ENCODE measurements at regions not wholly inside any gene's neighbourhood (a gene's known extent, or its start where the extent isn't known, plus 50 kb on each side); places are given as distances from the start of the nearest gene placed in this dataset.

- intact Hi-C loops (cut with micrococcal nuclease) = no loop called here
Observed at GRCh38 chrX:44042751-44043150, 69.6 kb upstream of the NDP start.

GRCh38 chrX:44042116-44042515 lies 68.9 kb upstream of the NDP start:
- intact Hi-C loops (cut with micrococcal nuclease) = no loop called here

- intact Hi-C loops (cut with micrococcal nuclease) = no loop called here
Observed at GRCh38 chrX:44040406-44040805, 67.2 kb upstream of the NDP start.

DNA sequence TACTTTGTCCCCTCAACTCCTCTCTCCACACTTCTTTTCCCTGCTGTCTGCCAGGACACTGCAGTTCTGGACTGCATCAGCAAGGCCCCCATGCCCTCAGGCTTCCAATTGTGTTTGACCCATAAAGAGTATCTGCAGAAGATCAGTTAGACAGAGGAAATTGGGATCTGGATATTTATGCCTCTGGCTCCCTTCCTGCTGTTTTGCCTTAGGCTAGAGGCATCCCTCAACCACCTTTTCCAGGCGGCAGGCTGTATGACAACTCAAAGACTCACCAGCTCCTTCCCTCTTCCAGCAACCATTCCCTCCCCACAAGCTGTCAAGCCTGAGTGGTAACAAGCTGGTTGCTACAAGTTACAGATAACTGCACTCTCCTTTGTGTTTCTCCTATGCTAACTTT lies 66.4 kb upstream of the NDP start:
- intact Hi-C loops (cut with micrococcal nuclease) = no loop called here

GRCh38 chrX:44036336-44036735 lies 63.1 kb upstream of the NDP start:
- intact Hi-C loops (cut with micrococcal nuclease) = no loop called here

DNA sequence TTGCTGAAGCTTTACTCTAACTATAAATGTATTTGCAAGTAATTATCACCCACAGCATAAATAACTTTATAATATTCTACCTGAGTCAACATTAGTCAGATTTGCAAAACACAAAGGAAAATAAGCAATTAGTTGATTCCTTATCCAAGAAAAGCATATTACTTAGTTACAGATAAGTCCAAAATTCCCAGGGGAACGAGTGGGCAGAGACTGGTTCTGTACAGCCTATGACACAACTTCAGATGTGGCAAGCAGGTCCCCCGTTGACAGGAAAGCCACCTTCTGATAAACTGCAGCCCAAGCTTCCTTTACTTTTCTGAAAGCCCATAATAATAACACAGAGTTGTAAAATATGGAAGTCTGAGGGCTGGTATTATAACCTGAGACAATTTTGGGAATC lies 62.4 kb upstream of the NDP start:
- intact Hi-C loops (cut with micrococcal nuclease) = no loop called here

- intact Hi-C loops (cut with micrococcal nuclease) = no loop called here
Observed at GRCh38 chrX:44032479-44032878, 59.3 kb upstream of the NDP start.

GRCh38 chrX:44025555-44025954 lies 52.4 kb upstream of the NDP start:
- intact Hi-C loops (cut with micrococcal nuclease) = loop anchor here (5.0 kb wide), 1 partner anchor 217 kb away; no protein-coding TSS in a partner anchor

All from T-helper 1 cell treated with Interleukin-12 subunit alpha and Interleukin-12 subunit beta and Interleukin-4 antibody, amounts not matched to agents 30 ng/mL and 1 ng/mL, for 36 hours (primary cell).